H9 (cell line): ENCODE measurements at regions not wholly inside any gene's neighbourhood (a gene's known extent, or its start where the extent isn't known, plus 50 kb on each side); places are given as distances from the start of the nearest gene placed in this dataset.
"Not testable (repeated sequence)": the region's sequence is repeated elsewhere in the genome, so short reads cannot be mapped to it uniquely, and the experiment has no call there.

ENCODE experiments used
- DNase-seq: peaks from one replicate; pipeline ENCODE4 v3.0.0-alpha.2; 2017
- H2AFZ ChIP-seq: one replicate; pipeline ENCODE4 v1.6.1; 2013; ENCODE audit warnings: mild to moderate bottlenecking, low read length, control low read depth, moderate library complexity
- H2AK5ac ChIP-seq: 2 replicates; pipeline ENCODE4 v1.6.1; 2013; ENCODE audit warnings: low read length, control low read depth, mixed read lengths; ENCODE audit not compliant: insufficient read length
- H2BK120ac ChIP-seq: one replicate; pipeline ENCODE4 v1.6.1; 2013; ENCODE audit warnings: low read depth, mild to moderate bottlenecking, low read length, control low read depth, inconsistent platforms; ENCODE audit not compliant: poor library complexity, severe bottlenecking
- H2BK12ac ChIP-seq: 2 replicates; pipeline ENCODE4 v1.6.1; 2013; ENCODE audit warnings: low read length, control low read depth, mixed read lengths, low read depth; ENCODE audit not compliant: insufficient read length
- H2BK15ac ChIP-seq: 2 replicates; pipeline ENCODE4 v1.6.1; 2013; ENCODE audit warnings: low read depth, low read length, control low read depth
- H2BK20ac ChIP-seq: one replicate; pipeline ENCODE4 v1.6.1; 2013; ENCODE audit warnings: low read depth, mild to moderate bottlenecking, low read length, control low read depth, inconsistent platforms; ENCODE audit not compliant: poor library complexity, severe bottlenecking
- H2BK5ac ChIP-seq: 2 replicates; pipeline ENCODE4 v1.6.1; 2013; ENCODE audit warnings: low read length, control low read depth, mixed read lengths; ENCODE audit not compliant: insufficient read length
- H3K14ac ChIP-seq: 2 replicates; pipeline ENCODE4 v1.6.1; 2013; ENCODE audit warnings: low read length, control low read depth; ENCODE audit not compliant: insufficient read depth
- H3K18ac ChIP-seq: 2 replicates; pipeline ENCODE4 v1.6.1; 2013; ENCODE audit warnings: low read depth, mild to moderate bottlenecking, mixed read lengths, low read length, control low read depth; ENCODE audit not compliant: insufficient read length
- H3K23ac ChIP-seq: 2 replicates; pipeline ENCODE4 v1.6.1; 2013; ENCODE audit warnings: low read length, control low read depth, mixed read lengths, low read depth; ENCODE audit not compliant: insufficient read length
- H3K23me2 ChIP-seq: 2 replicates; pipeline ENCODE4 v1.6.1; 2013; ENCODE audit warnings: low read depth, mild to moderate bottlenecking, mixed read lengths, low read length, control low read depth; ENCODE audit not compliant: insufficient read length, poor library complexity, severe bottlenecking
- H3K27ac ChIP-seq: 2 replicates; pipeline ENCODE4 v1.5.1; 2013; ENCODE audit warnings: low read length, control low read depth, mixed read lengths, low read depth; ENCODE audit not compliant: insufficient read length
- H3K27me3 ChIP-seq: 2 replicates; pipeline ENCODE4 v1.6.1; 2013; ENCODE audit warnings: low read length, control low read depth, inconsistent platforms; ENCODE audit not compliant: insufficient read depth
- H3K4ac ChIP-seq: 2 replicates; pipeline ENCODE4 v1.6.1; 2013; ENCODE audit warnings: low read depth, mild to moderate bottlenecking, control low read depth, inconsistent platforms, low read length, moderate library complexity
- H3K4me1 ChIP-seq: 2 replicates; pipeline ENCODE4 v1.6.1; 2013; ENCODE audit warnings: low read length, control low read depth, inconsistent platforms; ENCODE audit not compliant: insufficient read depth
- H3K4me2 ChIP-seq: 2 replicates; pipeline ENCODE4 v1.6.1; 2013; ENCODE audit warnings: low read length, control low read depth, mixed read lengths; ENCODE audit not compliant: insufficient read length, insufficient read depth
- H3K56ac ChIP-seq: 2 replicates; pipeline ENCODE4 v1.6.1; 2013; ENCODE audit warnings: low read depth, mild to moderate bottlenecking, mixed read lengths, low read length, control low read depth; ENCODE audit not compliant: insufficient read length
- H3K79me1 ChIP-seq: 2 replicates; pipeline ENCODE4 v1.6.1; 2013; ENCODE audit warnings: low read depth, mild to moderate bottlenecking, moderate library complexity, low read length, control low read depth, inconsistent platforms; ENCODE audit not compliant: insufficient read depth, poor library complexity, severe bottlenecking
- H3K79me2 ChIP-seq: 2 replicates; pipeline ENCODE4 v1.6.1; 2013; ENCODE audit warnings: low read length, control low read depth, inconsistent platforms; ENCODE audit not compliant: insufficient read depth
- H3K9ac ChIP-seq: 2 replicates; pipeline ENCODE4 v1.6.1; 2013; ENCODE audit warnings: low read length, control low read depth, mixed read lengths; ENCODE audit not compliant: insufficient read length; ENCODE audit errors: extremely low read depth
- H3K9me3 ChIP-seq: one replicate; pipeline ENCODE4 v1.6.1; 2013; ENCODE audit warnings: low read depth, low read length, inconsistent platforms; ENCODE audit not compliant: control insufficient read depth
- H3T11ph ChIP-seq: one replicate; pipeline ENCODE4 v1.6.1; 2013; ENCODE audit warnings: mild to moderate bottlenecking, low read length, control low read depth, inconsistent platforms
- H4K20me1 ChIP-seq: one replicate; pipeline ENCODE4 v1.6.1; 2013; ENCODE audit not compliant: control insufficient read depth, insufficient read length, insufficient read depth
- H4K5ac ChIP-seq: 2 replicates; pipeline ENCODE4 v1.6.1; 2013; ENCODE audit warnings: low read depth, mild to moderate bottlenecking, mixed read lengths, low read length, control low read depth; ENCODE audit not compliant: insufficient read length
- H4K8ac ChIP-seq: replicated peaks from 2 replicates; pipeline ENCODE4 v1.6.1; 2013; ENCODE audit warnings: low read length, control low read depth, mixed read lengths, low read depth; ENCODE audit not compliant: insufficient read length
- H4K91ac ChIP-seq: 2 replicates; pipeline ENCODE4 v1.6.1; 2013; ENCODE audit warnings: low read depth, mild to moderate bottlenecking, moderate library complexity, mixed read lengths, low read length, control low read depth; ENCODE audit not compliant: insufficient read length
- H3K27ac Mint-ChIP-seq, 3 experiments: 2 replicates in 2 of 3; 3 replicates in 1 of 3; pipeline ENCODE4 v1.8.0; 2020 to 2021; ENCODE audit warnings: mixed read lengths in 3 of 3, mild to moderate bottlenecking in 1 of 3, moderate library complexity in 1 of 3
- H3K27me3 Mint-ChIP-seq: 2 replicates; pipeline ENCODE4 v1.8.0; 2021; ENCODE audit warnings: low read depth, mild to moderate bottlenecking, moderate library complexity, mixed read lengths
- H3K36me3 Mint-ChIP-seq, 3 experiments: 2 replicates in 2 of 3; 3 replicates in 1 of 3; pipeline ENCODE4 v1.8.0; 2020 to 2021; ENCODE audit warnings: low read depth in 3 of 3, mixed read lengths in 3 of 3; ENCODE audit not compliant: insufficient read depth in 1 of 3
- H3K4me1 Mint-ChIP-seq, 2 experiments: 2 replicates each; pipeline ENCODE4 v1.8.0; 2020; ENCODE audit warnings: mixed read lengths in 2 of 2
- H3K4me3 Mint-ChIP-seq, 2 experiments: 2 replicates in 1 of 2; 3 replicates in 1 of 2; pipeline ENCODE4 v1.8.0; 2020 to 2021; ENCODE audit warnings: mild to moderate bottlenecking in 2 of 2, mixed read lengths in 2 of 2, moderate library complexity in 1 of 2
- H3K9me3 Mint-ChIP-seq, 2 experiments: 2 replicates in 1 of 2; 3 replicates in 1 of 2; pipeline ENCODE4 v1.8.0; 2020; ENCODE audit warnings: mild to moderate bottlenecking in 2 of 2, mixed read lengths in 2 of 2, moderate library complexity in 1 of 2
- WGBS: extraction: QIAGEN DNeasy Blood & Tissue Kit; methylation state at CpG from one replicate; pipeline ENCODE4 v1.1.7; 2013; ENCODE audit warnings: missing lambda C conversion rate, low lambda C conversion rate, mixed read lengths; ENCODE audit not compliant: insufficient read length; ENCODE audit errors: extremely low coverage; 5-methylcytosine and 5-hydroxymethylcytosine counted together

GRCh38 chr5:179448282-179448681 lies 102.1 kb upstream of the RUFY1 start:
- Mint-ChIP-seq H3K9me3 (peaks cover 19 to 35% of the 10 kb centered on the region in 2 experiments), H3K27me3 (peaks cover 14% of the 10 kb centered on the region)
- not testable (repeated sequence) for H2BK15ac ChIP-seq, H3K4ac ChIP-seq, DNase-seq, H3K4me3 Mint-ChIP-seq, H2BK5ac ChIP-seq, H3K9me3 ChIP-seq, H3K23me2 ChIP-seq, H4K91ac ChIP-seq, H3K56ac ChIP-seq, H3K36me3 Mint-ChIP-seq, H3K27ac ChIP-seq, H4K20me1 ChIP-seq, H2AK5ac ChIP-seq, H3K79me1 ChIP-seq, H3K79me2 ChIP-seq, H3K4me1 ChIP-seq, H4K8ac ChIP-seq, H3K4me1 Mint-ChIP-seq, H2AFZ ChIP-seq, H3K23ac ChIP-seq, H3K18ac ChIP-seq, H3K4me2 ChIP-seq, H2BK12ac ChIP-seq, H3K9ac ChIP-seq, H3K27me3 ChIP-seq, H3K27ac Mint-ChIP-seq, H3K14ac ChIP-seq, H2BK20ac ChIP-seq, H3T11ph ChIP-seq, H2BK120ac ChIP-seq, H4K5ac ChIP-seq
- WGBS = no CpG with 5 or more reads among the region's 11 CpGs

- H3K23me2 ChIP-seq, H2BK12ac ChIP-seq, H3K14ac ChIP-seq, H3K36me3 Mint-ChIP-seq, H2BK15ac ChIP-seq, DNase-seq, H3K27me3 Mint-ChIP-seq, H2BK5ac ChIP-seq, H3K27ac ChIP-seq, H3K4me3 Mint-ChIP-seq, H4K20me1 ChIP-seq, H2AFZ ChIP-seq, H4K91ac ChIP-seq, H3K27ac Mint-ChIP-seq, H4K8ac ChIP-seq, H3K18ac ChIP-seq, H3K56ac ChIP-seq, H3T11ph ChIP-seq, H3K9me3 ChIP-seq, H2BK20ac ChIP-seq, H3K4ac ChIP-seq, H3K4me2 ChIP-seq, H4K5ac ChIP-seq, H3K27me3 ChIP-seq, H3K4me1 Mint-ChIP-seq, H3K23ac ChIP-seq, H3K79me2 ChIP-seq, H2AK5ac ChIP-seq, H3K9ac ChIP-seq, H2BK120ac ChIP-seq, H3K4me1 ChIP-seq, H3K79me1 ChIP-seq: not testable (repeated sequence)
- peaks cover 9 to 30% of the 10 kb centered on the region in 2 experiments for H3K9me3 Mint-ChIP-seq
- WGBS = 100% methylated on average over 3 of the region's 3 CpGs
These were observed 97.0 kb upstream of the ADAMTS2 start for GRCh38 chr5:179442289-179442688.
